ENCODE measurements at regions not wholly inside any gene's neighbourhood (a gene's known extent, or its start where the extent isn't known, plus 50 kb on each side); places are given as distances from the start of the nearest gene placed in this dataset.

DNA sequence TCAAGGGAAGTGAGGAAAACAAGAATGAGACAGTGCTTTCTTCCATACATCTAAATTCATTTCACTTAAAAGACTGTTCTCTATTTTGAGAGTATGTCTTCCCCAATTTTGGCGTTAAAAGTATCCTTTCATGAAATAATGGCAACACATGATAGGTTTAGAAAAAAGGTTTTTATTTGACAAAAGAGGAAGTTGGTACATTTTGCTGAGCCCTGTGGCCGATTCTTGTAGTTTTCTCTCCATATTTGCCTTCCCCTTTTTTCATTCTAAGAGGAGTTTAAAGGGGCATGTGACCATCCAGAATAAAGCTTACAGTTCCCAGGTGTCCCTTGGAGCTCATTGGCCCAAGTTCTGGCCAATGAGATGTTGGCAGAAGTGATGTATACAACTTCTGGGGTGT lies 140.4 kb upstream of the KCNE2 start:
- TF ChIP-seq, protein P1, sequence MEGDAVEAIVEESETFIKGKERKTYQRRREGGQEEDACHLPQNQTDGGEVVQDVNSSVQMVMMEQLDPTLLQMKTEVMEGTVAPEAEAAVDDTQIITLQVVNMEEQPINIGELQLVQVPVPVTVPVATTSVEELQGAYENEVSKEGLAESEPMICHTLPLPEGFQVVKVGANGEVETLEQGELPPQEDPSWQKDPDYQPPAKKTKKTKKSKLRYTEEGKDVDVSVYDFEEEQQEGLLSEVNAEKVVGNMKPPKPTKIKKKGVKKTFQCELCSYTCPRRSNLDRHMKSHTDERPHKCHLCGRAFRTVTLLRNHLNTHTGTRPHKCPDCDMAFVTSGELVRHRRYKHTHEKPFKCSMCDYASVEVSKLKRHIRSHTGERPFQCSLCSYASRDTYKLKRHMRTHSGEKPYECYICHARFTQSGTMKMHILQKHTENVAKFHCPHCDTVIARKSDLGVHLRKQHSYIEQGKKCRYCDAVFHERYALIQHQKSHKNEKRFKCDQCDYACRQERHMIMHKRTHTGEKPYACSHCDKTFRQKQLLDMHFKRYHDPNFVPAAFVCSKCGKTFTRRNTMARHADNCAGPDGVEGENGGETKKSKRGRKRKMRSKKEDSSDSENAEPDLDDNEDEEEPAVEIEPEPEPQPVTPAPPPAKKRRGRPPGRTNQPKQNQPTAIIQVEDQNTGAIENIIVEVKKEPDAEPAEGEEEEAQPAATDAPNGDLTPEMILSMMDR (IDR thresholded peaks at IDR 0.05), result no peak
- no peak for TF ChIP-seq POLR2A (IDR thresholded peaks at IDR 0.05)
